ENCODE measurements at regions not wholly inside any gene's neighbourhood (a gene's known extent, or its start where the extent isn't known, plus 50 kb on each side); places are given as distances from the start of the nearest gene placed in this dataset.

GRCh38 chr2:234596696-234597575, 100.1 kb upstream of the ARL4C start:
- H3K27ac Mint-ChIP-seq: no peak overlapping the region
- H3K4me1 Mint-ChIP-seq: no peaks in the 10 kb centered on the region
- H3K36me3 Mint-ChIP-seq: no peaks in the 10 kb centered on the region
- H3K27me3 Mint-ChIP-seq: peaks cover 5% of the 10 kb centered on the region
- no peaks in the 10 kb centered on the region for H3K9me3 Mint-ChIP-seq
- H3K4me3 Mint-ChIP-seq: no peak overlapping the region

GRCh38 chr2:234595829-234596228, 98.9 kb upstream of the ARL4C start:
- Mint-ChIP-seq H3K36me3 (no peaks in the 10 kb centered on the region), H3K27me3 (peaks cover 6% of the 10 kb centered on the region), H3K27ac (no peak overlapping the region), H3K4me3 (no peak overlapping the region), H3K9me3 (no peaks in the 10 kb centered on the region), H3K4me1 (no peaks in the 10 kb centered on the region)

- Mint-ChIP-seq H3K4me1 (no peaks in the 10 kb centered on the region), H3K27me3 (peaks cover 10% of the 10 kb centered on the region), H3K9me3 (no peaks in the 10 kb centered on the region), H3K36me3 (no peaks in the 10 kb centered on the region), H3K4me3 (no peak overlapping the region), H3K27ac (no peak overlapping the region)
Observed at GRCh38 chr2:234594715-234595114, 97.8 kb upstream of the ARL4C start.

- Mint-ChIP-seq H3K4me1 (no peaks in the 10 kb centered on the region), H3K4me3 (no peak overlapping the region), H3K9me3 (no peaks in the 10 kb centered on the region), H3K27me3 (peaks cover 10% of the 10 kb centered on the region), H3K27ac (no peak overlapping the region), H3K36me3 (no peaks in the 10 kb centered on the region)
Observed at GRCh38 chr2:234593636-234594035, 96.8 kb upstream of the ARL4C start.

- peaks cover 13% of the 10 kb centered on the region for H3K27me3 Mint-ChIP-seq
- H3K4me1 Mint-ChIP-seq: no peaks in the 10 kb centered on the region
- H3K9me3 Mint-ChIP-seq: no peaks in the 10 kb centered on the region
- no peak overlapping the region for H3K27ac Mint-ChIP-seq
- H3K4me3 Mint-ChIP-seq: no peak overlapping the region
- H3K36me3 Mint-ChIP-seq: no peaks in the 10 kb centered on the region
Observed at GRCh38 chr2:234592541-234592940, 95.7 kb upstream of the ARL4C start.

- Mint-ChIP-seq H3K27me3 (peaks cover 14% of the 10 kb centered on the region), H3K27ac (no peak overlapping the region), H3K36me3 (no peaks in the 10 kb centered on the region), H3K4me1 (no peaks in the 10 kb centered on the region), H3K9me3 (no peaks in the 10 kb centered on the region), H3K4me3 (no peak overlapping the region)
Observed at GRCh38 chr2:234590076-234590475, 93.2 kb upstream of the ARL4C start.

GRCh38 chr2:234588054-234588430, 91.2 kb upstream of the ARL4C start:
- H3K27ac Mint-ChIP-seq: no peak overlapping the region
- no peaks in the 10 kb centered on the region for H3K36me3 Mint-ChIP-seq
- H3K27me3 Mint-ChIP-seq: peaks cover 15% of the 10 kb centered on the region
- no peak overlapping the region for H3K4me3 Mint-ChIP-seq
- no peaks in the 10 kb centered on the region for H3K9me3 Mint-ChIP-seq
- H3K4me1 Mint-ChIP-seq: no peaks in the 10 kb centered on the region

- no peaks in the 10 kb centered on the region for H3K9me3 Mint-ChIP-seq
- no peaks in the 10 kb centered on the region for H3K36me3 Mint-ChIP-seq
- H3K27me3 Mint-ChIP-seq: peaks cover 15% of the 10 kb centered on the region
- no peak overlapping the region for H3K27ac Mint-ChIP-seq
- H3K4me1 Mint-ChIP-seq: no peaks in the 10 kb centered on the region
- no peak overlapping the region for H3K4me3 Mint-ChIP-seq
Observed at GRCh38 chr2:234587341-234588053, 90.6 kb upstream of the ARL4C start.

- Mint-ChIP-seq H3K4me3 (no peak overlapping the region), H3K9me3 (peaks cover 0 to 1% (median 0%) of the 10 kb centered on the region in 3 donors), H3K27ac (peak overlapping the region in 1 of 3 donors; percentile 21), H3K27me3 (peaks cover 7% of the 10 kb centered on the region), H3K4me1 (peaks cover 0 to 1% (median 0%) of the 10 kb centered on the region in 3 donors), H3K36me3 (no peaks in the 10 kb centered on the region)
Observed at GRCh38 chr2:234583331-234583730, 86.5 kb upstream of the ARL4C start.

GRCh38 chr2:234580686-234581085, 83.8 kb upstream of the ARL4C start:
- Mint-ChIP-seq H3K4me3 (no peak overlapping the region), H3K27ac (no peak overlapping the region), H3K9me3 (peaks cover 0 to 1% (median 0%) of the 10 kb centered on the region in 3 donors), H3K27me3 (peaks cover 3% of the 10 kb centered on the region), H3K36me3 (no peaks in the 10 kb centered on the region), H3K4me1 (peaks cover 0 to 2% (median 0%) of the 10 kb centered on the region in 3 donors)

- peaks cover 0 to 6% (median 0%) of the 10 kb centered on the region in 3 donors for H3K4me1 Mint-ChIP-seq
- H3K36me3 Mint-ChIP-seq: no peaks in the 10 kb centered on the region
- H3K27me3 Mint-ChIP-seq: peaks cover 3% of the 10 kb centered on the region
- no peak overlapping the region for H3K27ac Mint-ChIP-seq
- no peak overlapping the region for H3K4me3 Mint-ChIP-seq
- H3K9me3 Mint-ChIP-seq: peaks cover 0 to 1% (median 0%) of the 10 kb centered on the region in 3 donors
Observed at GRCh38 chr2:234579231-234579962, 82.5 kb upstream of the ARL4C start.

- Mint-ChIP-seq H3K4me3 (no peak overlapping the region), H3K4me1 (peaks cover 0 to 6% (median 0%) of the 10 kb centered on the region in 3 donors), H3K9me3 (peaks cover 0 to 1% (median 0%) of the 10 kb centered on the region in 3 donors), H3K27me3 (peaks cover 3% of the 10 kb centered on the region), H3K27ac (no peak overlapping the region), H3K36me3 (no peaks in the 10 kb centered on the region)
Observed at GRCh38 chr2:234578389-234578788, 81.5 kb upstream of the ARL4C start.

GRCh38 chr2:234577191-234577590, 80.3 kb upstream of the ARL4C start:
- Mint-ChIP-seq H3K4me1 (peaks cover under 1 to 15% (median 3%) of the 10 kb centered on the region in 3 donors), H3K27ac (peak overlapping the region in 1 of 3 donors; percentile 60), H3K27me3 (peaks cover under 1% of the 10 kb centered on the region), H3K36me3 (no peaks in the 10 kb centered on the region), H3K4me3 (no peak overlapping the region), H3K9me3 (peaks cover 0 to 1% (median 0%) of the 10 kb centered on the region in 3 donors)

GRCh38 chr2:234571620-234572407, 74.9 kb upstream of the ARL4C start:
- peaks cover 33 to 49% (median 33%) of the 10 kb centered on the region in 3 donors for H3K4me1 Mint-ChIP-seq
- peak overlapping the region in 2 of 3 donors; percentile 13 to 86 for H3K27ac Mint-ChIP-seq
- H3K4me3 Mint-ChIP-seq: peak overlapping the region in 3 of 4 donors; percentile 10 to 84 (median 34)
- H3K36me3 Mint-ChIP-seq: no peaks in the 10 kb centered on the region
- H3K27me3 Mint-ChIP-seq: no peaks in the 10 kb centered on the region
- H3K9me3 Mint-ChIP-seq: no peaks in the 10 kb centered on the region

All from IgD-negative memory B cell (primary cell).